ENCODE measurements at regions not wholly inside any gene's neighbourhood (a gene's known extent, or its start where the extent isn't known, plus 50 kb on each side); places are given as distances from the start of the nearest gene placed in this dataset.

- POLR2A ChIA-PET, result no interaction called here
- no peak for DNase-seq (ENCODE audit: extremely low spot score)
- CTCF ChIA-PET, result no interaction called here
- TF ChIP-seq CTCF (IDR thresholded peaks at IDR 0.05; ENCODE audit: control extremely low read depth, extremely low read depth, low read depth, missing control alignments), result no peak
Measured at GRCh38 chrX:142149919-142150318, 55.2 kb downstream of the MAGEC2 start.

- no peak for DNase-seq (ENCODE audit: extremely low spot score)
- ChIA-PET CTCF (no interaction called here), POLR2A (no interaction called here)
- no peak for TF ChIP-seq CTCF (IDR thresholded peaks at IDR 0.05; ENCODE audit: control extremely low read depth, extremely low read depth, low read depth, missing control alignments)
Measured at GRCh38 chrX:142134533-142134932, 70.6 kb downstream of the MAGEC2 start.

GRCh38 chrX:142096253-142096652, 108.8 kb downstream of the MAGEC2 start:
- ChIA-PET CTCF (no interaction called here), POLR2A (no interaction called here)
- DNase-seq (ENCODE audit: extremely low spot score), result no peak
- no peak for TF ChIP-seq CTCF (IDR thresholded peaks at IDR 0.05; ENCODE audit: control extremely low read depth, extremely low read depth, low read depth, missing control alignments)

- no peak for DNase-seq (ENCODE audit: extremely low spot score)
- POLR2A ChIA-PET, result no interaction called here
- CTCF ChIA-PET, result no interaction called here
- TF ChIP-seq CTCF (IDR thresholded peaks at IDR 0.05; ENCODE audit: control extremely low read depth, extremely low read depth, low read depth, missing control alignments), result no peak
Measured at GRCh38 chrX:142095651-142096245, 109.3 kb downstream of the MAGEC2 start.

- no peak for DNase-seq (ENCODE audit: extremely low spot score)
Measured at GRCh38 chrX:142089193-142089592, 115.9 kb downstream of the MAGEC2 start.

GRCh38 chrX:142084611-142085010, 120.5 kb downstream of the MAGEC2 start:
- POLR2A ChIA-PET, result no interaction called here
- CTCF ChIA-PET, result no interaction called here
- DNase-seq (ENCODE audit: extremely low spot score), result no peak
- TF ChIP-seq CTCF (IDR thresholded peaks at IDR 0.05; ENCODE audit: control extremely low read depth, extremely low read depth, low read depth, missing control alignments), result no peak

More at GRCh38 chrX:142089193-142089592, 115.9 kb downstream of the MAGEC2 start:
- CTCF ChIA-PET, result no interaction called here
- TF ChIP-seq CTCF (IDR thresholded peaks at IDR 0.05; ENCODE audit: control extremely low read depth, extremely low read depth, low read depth, missing control alignments), result no peak
- POLR2A ChIA-PET, result no interaction called here

GRCh38 chrX:142076633-142077032, 128.5 kb downstream of the MAGEC2 start:
- ChIA-PET POLR2A (no interaction called here), CTCF (no interaction called here)
- no peak for TF ChIP-seq CTCF (IDR thresholded peaks at IDR 0.05; ENCODE audit: control extremely low read depth, extremely low read depth, low read depth, missing control alignments)
- no peak for DNase-seq (ENCODE audit: extremely low spot score)
